ENCODE measurements at regions not wholly inside any gene's neighbourhood (a gene's known extent, or its start where the extent isn't known, plus 50 kb on each side); places are given as distances from the start of the nearest gene placed in this dataset.

- no peak for TF ChIP-seq ZNF768 (CRISPR knock-in tag; IDR thresholded peaks at IDR 0.05)
- no peak for TF ChIP-seq SMARCE1 (IDR thresholded peaks at IDR 0.05; ENCODE audit: borderline replicate concordance)
- no peak for TF ChIP-seq SRSF1 (optimal IDR thresholded peaks at IDR 0.05; ENCODE audit: low read depth, low read length)
- no peak for TF ChIP-seq RBM22 (optimal IDR thresholded peaks at IDR 0.05; ENCODE audit: low read length)
- no peak for TF ChIP-seq ZNF549 (CRISPR knock-in tag; IDR thresholded peaks at IDR 0.05)
- no peak for TF ChIP-seq KLF15 (CRISPR knock-in tag; IDR thresholded peaks at IDR 0.05; ENCODE audit: borderline replicate concordance)
- no peak for TF ChIP-seq ZNF891 (CRISPR knock-in tag; IDR thresholded peaks at IDR 0.05)
- no peak for TF ChIP-seq SP140L (CRISPR knock-in tag; IDR thresholded peaks at IDR 0.05; ENCODE audit: borderline replicate concordance)
- TF ChIP-seq HDAC2 (CRISPR knock-in tag; IDR thresholded peaks at IDR 0.05) = no peak
These were observed 51.9 kb upstream of the ENPP7 start (continued) for GRCh38 chr17:79678736-79679255.

GRCh38 chr17:79678091-79678735 is 52.5 kb upstream of the ENPP7 start:
- Histone ChIP-seq H3K4me2 (ENCODE audit: low read depth, low read length) (no peak overlapping the region), H3K9me3 (ENCODE audit: low read length) (peaks cover 10% of the 10 kb centered on the region), H3K36me3 (replicated peaks in 1 of 2; ENCODE audit: control insufficient read depth in 1 of 2, insufficient read depth in 2 of 2, low read length in 2 of 2) (no peaks in the 10 kb centered on the region), H4K20me1 (ENCODE audit: insufficient read depth, low read length) (peaks cover 4% of the 10 kb centered on the region; the same call in 1 of the 2 replicates), H3K4me1 (ENCODE audit: insufficient read depth, low read length) (no peaks in the 10 kb centered on the region), H3K79me2 (ENCODE audit: insufficient read depth, low read length) (no peaks in the 10 kb centered on the region), H3K9ac (ENCODE audit: insufficient read depth, low read depth, low read length) (no peak overlapping the region), H2AFZ (ENCODE audit: low read length) (no peak overlapping the region), H3K4me3 (replicated peaks in 1 of 3; ENCODE audit: insufficient read depth in 1 of 3, low read depth in 2 of 3, low read length in 3 of 3) (no peak overlapping the region), H3K27me3 (ENCODE audit: control insufficient read depth in 1 of 2, insufficient read depth in 2 of 2, low read length in 2 of 2) (peaks cover 28 to 75% of the 10 kb centered on the region in 2 experiments; a peak in 4 of 5 replicates), H3K27ac (ENCODE audit: extremely low read length, insufficient read depth, low read length) (no peak overlapping the region)
- FAIRE-seq (no peak), DNase-seq (ENCODE audit: low spot score) (no peak), ATAC-seq (no peak)
- in situ Hi-C loops (cut with HindIII; ENCODE audit: extremely low pct_ligation_motif_present, low pct_unique_long_range_greater_than_20kb) (no loop called here), intact Hi-C loops (cut with micrococcal nuclease; ENCODE audit: unreplicated experiment) (no loop called here)
- POLR2A ChIA-PET = no interaction called here
- CTCF ChIA-PET (ENCODE audit: low intra/inter-chr PET ratio, low total read pairs) = no interaction called here
- TF ChIP-seq, protein P1, sequence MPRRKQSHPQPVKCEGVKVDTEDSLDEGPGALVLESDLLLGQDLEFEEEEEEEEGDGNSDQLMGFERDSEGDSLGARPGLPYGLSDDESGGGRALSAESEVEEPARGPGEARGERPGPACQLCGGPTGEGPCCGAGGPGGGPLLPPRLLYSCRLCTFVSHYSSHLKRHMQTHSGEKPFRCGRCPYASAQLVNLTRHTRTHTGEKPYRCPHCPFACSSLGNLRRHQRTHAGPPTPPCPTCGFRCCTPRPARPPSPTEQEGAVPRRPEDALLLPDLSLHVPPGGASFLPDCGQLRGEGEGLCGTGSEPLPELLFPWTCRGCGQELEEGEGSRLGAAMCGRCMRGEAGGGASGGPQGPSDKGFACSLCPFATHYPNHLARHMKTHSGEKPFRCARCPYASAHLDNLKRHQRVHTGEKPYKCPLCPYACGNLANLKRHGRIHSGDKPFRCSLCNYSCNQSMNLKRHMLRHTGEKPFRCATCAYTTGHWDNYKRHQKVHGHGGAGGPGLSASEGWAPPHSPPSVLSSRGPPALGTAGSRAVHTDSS (CRISPR knock-in tag; conservative IDR thresholded peaks at IDR 0.05) = no peak
- TF ChIP-seq RFXAP (CRISPR knock-in tag; IDR thresholded peaks at IDR 0.05; ENCODE audit: borderline replicate concordance) = no peak
- TF ChIP-seq, protein P2, sequence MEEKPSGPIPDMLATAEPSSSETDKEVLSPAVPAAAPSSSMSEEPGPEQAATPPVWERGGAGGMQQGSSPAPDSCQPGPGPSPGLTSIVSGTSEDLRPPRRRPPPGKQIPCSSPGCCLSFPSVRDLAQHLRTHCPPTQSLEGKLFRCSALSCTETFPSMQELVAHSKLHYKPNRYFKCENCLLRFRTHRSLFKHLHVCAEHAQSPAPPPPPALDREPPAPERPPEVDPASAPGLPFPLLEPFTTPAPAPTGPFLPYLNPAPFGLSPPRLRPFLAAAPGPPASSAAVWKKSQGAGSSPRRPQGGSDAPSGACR (CRISPR knock-in tag; IDR thresholded peaks at IDR 0.05) = no peak
- no peak for TF ChIP-seq ZNF180 (CRISPR knock-in tag; IDR thresholded peaks at IDR 0.05; ENCODE audit: borderline replicate concordance, low read depth)
- BruUV-seq (replicated peaks) = no TSS peak
- WGBS (ENCODE audit: low lambda C conversion rate) = 30% methylated on average over 15 of the region's 16 CpGs
